HCT116 (cell line): ENCODE measurements at regions not wholly inside any gene's neighbourhood (a gene's known extent, or its start where the extent isn't known, plus 50 kb on each side); places are given as distances from the start of the nearest gene placed in this dataset.

Experiments
- ATAC-seq: fragments of 200-7000 bp; cut with Tn5 transposase; 2 replicates; pipeline ENCODE4 v1.9.1; 2020; ENCODE audit warnings: mild to moderate bottlenecking, moderate library complexity
- BruUV-seq: library from RNA; stranded (reverse); fragments of 400-500 nt; replicated peaks from 2 replicates; lab custom pipeline; 2021; lab: Mats Ljungman, UMichigan
- CTCF ChIA-PET: fragments of 300-600 bp; sonication (Branson Sonifier 250); formaldehyde crosslinking; loops from one replicate; lab custom pipeline; 2021; ENCODE audit warnings: antibody characterized with exemption; lab: Charles Lee
- POLR2A ChIA-PET: fragments of 300-600, 350-600 bp; sonication (Branson Sonifier 250); formaldehyde crosslinking; loops from one replicate; lab custom pipeline; 2021; ENCODE audit warnings: antibody characterized with exemption; lab: Charles Lee
- RAD21 ChIA-PET, 2 experiments: fragments of 300-600 bp; sonication (Branson Sonifier 250); formaldehyde crosslinking; loops; one replicate each; lab custom pipeline; 2023; ENCODE audit warnings: low total read pairs in 2 of 2; ENCODE audit not compliant: uncharacterized antibody in 2 of 2, unreplicated experiment in 2 of 2, low non-redundant PET in 1 of 2; lab: Charles Lee
- DNase-seq: peaks from one replicate; pipeline ENCODE4 v3.0.0-alpha.2; 2010; ENCODE audit warnings: low read depth, low spot score
- H2AFZ ChIP-seq: fragments of 200-600 bp; shearing (Covaris generic), sonication (generic); 2 replicates; pipeline ENCODE4 v1.6.1; 2017; ENCODE audit warnings: low read depth, mixed run types, mixed read lengths, antibody characterized with exemption, low read length; ENCODE audit not compliant: poor library complexity, severe bottlenecking
- H3K27ac ChIP-seq: 2 replicates; pipeline ENCODE4 v1.5.1; 2012; ENCODE audit warnings: low read depth, low read length
- H3K27me3 ChIP-seq: fragments of 200-600 bp; sonication (generic); 2 replicates; pipeline ENCODE4 v1.6.1; 2016; ENCODE audit warnings: mixed run types, low read length, mixed read lengths; ENCODE audit not compliant: insufficient read depth
- H3K36me3 ChIP-seq, 2 experiments: fragments of 200-500 bp in 1 of 2; fragments of 200-600 bp in 1 of 2; sonication (Bioruptor generic) in 1 of 2; sonication (generic) in 1 of 2; 2 replicates each; pipeline versions ENCODE4 v1.5.1 to v1.6.1; 2014 to 2016; ENCODE audit warnings: low read length in 2 of 2, inconsistent platforms in 1 of 2, mixed read lengths in 1 of 2, mixed run types in 1 of 2; ENCODE audit not compliant: insufficient read depth in 2 of 2, control insufficient read depth in 1 of 2
- H3K4me1 ChIP-seq, 2 experiments: fragments of 200-600 bp in 1 of 2; sonication (generic) in 1 of 2; 2 replicates each; pipeline versions ENCODE4 v1.5.1 to v1.6.1; 2012 to 2017; ENCODE audit warnings: low read length in 2 of 2, inconsistent platforms in 1 of 2, mild to moderate bottlenecking in 1 of 2, mixed read lengths in 1 of 2, mixed run types in 1 of 2, moderate library complexity in 1 of 2; ENCODE audit not compliant: insufficient read depth in 2 of 2, control insufficient read depth in 1 of 2
- H3K4me2 ChIP-seq: fragments of 200-600 bp; sonication (generic); 2 replicates; pipeline ENCODE4 v1.6.1; 2017; ENCODE audit warnings: mixed run types, low read length, mixed read lengths
- H3K4me3 ChIP-seq, 2 experiments: fragments of 200-600 bp in 1 of 2; sonication (generic) in 1 of 2; replicated peaks in 1 of 2; 2 replicates each; pipeline ENCODE4 v1.5.1; 2011 to 2016; ENCODE audit warnings: low read length in 2 of 2, control low read depth in 1 of 2, low read depth in 1 of 2, mild to moderate bottlenecking in 1 of 2, mixed read lengths in 1 of 2, mixed run types in 1 of 2
- H3K79me2 ChIP-seq: fragments of 200-600 bp; sonication (generic); 2 replicates; pipeline ENCODE4 v1.6.1; 2017; ENCODE audit warnings: mild to moderate bottlenecking, mixed run types, low read length, moderate library complexity, mixed read lengths; ENCODE audit not compliant: insufficient read depth
- H3K9ac ChIP-seq: fragments of 200-600 bp; sonication (generic); 2 replicates; pipeline ENCODE4 v1.6.1; 2016; ENCODE audit warnings: low read length, mixed read lengths
- H3K9me2 ChIP-seq: fragments of 200-600 bp; sonication (generic), shearing (Covaris generic); 2 replicates; pipeline ENCODE4 v1.6.1; 2017; ENCODE audit warnings: mixed run types, mild to moderate bottlenecking, moderate library complexity; ENCODE audit not compliant: insufficient read depth
- H3K9me3 ChIP-seq, 2 experiments: fragments of 200-500 bp in 1 of 2; fragments of 200-600 bp in 1 of 2; sonication (Bioruptor generic) in 1 of 2; sonication (generic) in 1 of 2; 2 replicates each; pipeline ENCODE4 v1.6.1; 2014 to 2017; ENCODE audit warnings: low read length in 2 of 2, mixed read lengths in 2 of 2, inconsistent platforms in 1 of 2, low read depth in 1 of 2, mild to moderate bottlenecking in 1 of 2, mixed run types in 1 of 2, moderate library complexity in 1 of 2; ENCODE audit not compliant: control insufficient read depth in 1 of 2, insufficient read depth in 1 of 2
- H4K20me1 ChIP-seq: fragments of 200-600 bp; sonication (generic), shearing (Covaris generic); 2 replicates; pipeline ENCODE4 v1.6.1; 2017; ENCODE audit warnings: mixed run types, mild to moderate bottlenecking, moderate library complexity; ENCODE audit not compliant: insufficient read depth
- EGR1 ChIP-seq: IDR thresholded peaks from 2 replicates; pipeline ENCODE4 v1.6.1; 2012; ENCODE audit warnings: low read depth
- EZH2 ChIP-seq: fragments of 200-600 bp; sonication (generic); IDR thresholded peaks from 2 replicates; pipeline ENCODE4 v1.6.1; 2017; ENCODE audit warnings: antibody characterized with exemption, mixed run types
- EZH2phosphoT487 ChIP-seq: fragments of 200-600 bp; IDR thresholded peaks from 2 replicates; pipeline ENCODE4 v1.6.1; 2018; ENCODE audit warnings: antibody characterized with exemption, borderline replicate concordance
- JUND ChIP-seq: IDR thresholded peaks from 2 replicates; pipeline ENCODE4 v1.6.1; 2012
- MAX ChIP-seq: IDR thresholded peaks from 2 replicates; pipeline ENCODE4 v1.6.1; 2012
- RAD21 ChIP-seq: IDR thresholded peaks from 2 replicates; pipeline ENCODE4 v1.6.1; 2012; ENCODE audit warnings: low read depth, mild to moderate bottlenecking
- REST ChIP-seq: IDR thresholded peaks from 2 replicates; pipeline ENCODE4 v1.6.1; 2012; ENCODE audit warnings: low read depth
- SIN3A ChIP-seq: IDR thresholded peaks from 2 replicates; pipeline ENCODE4 v1.6.1; 2012; ENCODE audit warnings: low read depth
- TCF7L2 ChIP-seq: IDR thresholded peaks from 2 replicates; pipeline ENCODE4 v1.7.0; 2011; ENCODE audit warnings: borderline replicate concordance, inconsistent platforms; ENCODE audit not compliant: insufficient read depth, insufficient read length; ENCODE audit errors: extremely low read depth
- ZBTB33 ChIP-seq: IDR thresholded peaks from 2 replicates; pipeline ENCODE4 v1.6.1; 2011; ENCODE audit warnings: mild to moderate bottlenecking, low read length, moderate library complexity; ENCODE audit not compliant: insufficient replicate concordance; ENCODE audit errors: extremely low read depth
- ZFX ChIP-seq: fragments of 450-650 bp; IDR thresholded peaks from 2 replicates; pipeline ENCODE4 v1.6.1; 2017
- ZNF274 ChIP-seq: fragments of 200-500 bp; sonication (Bioruptor generic); IDR thresholded peaks from 2 replicates; pipeline ENCODE4 v1.6.1; 2014; ENCODE audit warnings: mild to moderate bottlenecking, low read depth, low read length, inconsistent platforms
- intact Hi-C: fragments of 100-400 bp; cut with micrococcal nuclease; formaldehyde crosslinking; loops from 2 replicates; pipeline ENCODE4 v1.10.0; 2022

- TF ChIP-seq ZNF274 (no peak), SIN3A (no peak), ZFX (no peak), JUND (no peak), RAD21 (no peak), MAX (no peak), EZH2 (no peak)
Observed at GRCh38 chr6:86203044-86203443, 560.4 kb upstream of the SYNCRIP start (continued).

GRCh38 chr6:86193821-86194220, 551.1 kb upstream of the SYNCRIP start:
- H3K9me3 ChIP-seq = no peaks in the 10 kb centered on the region

More at GRCh38 chr6:86193821-86194220, 551.1 kb upstream of the SYNCRIP start:
- RAD21 ChIA-PET = no interaction called here
- Histone ChIP-seq H3K4me3 (no peak overlapping the region), H3K4me2 (no peak overlapping the region), H3K4me1 (no peaks in the 10 kb centered on the region), H3K79me2 (no peaks in the 10 kb centered on the region), H3K9me2 (no peaks in the 10 kb centered on the region), H2AFZ (no peak overlapping the region), H3K9ac (no peak overlapping the region), H3K36me3 (no peaks in the 10 kb centered on the region), H4K20me1 (no peaks in the 10 kb centered on the region), H3K27me3 (no peaks in the 10 kb centered on the region), H3K27ac (no peak overlapping the region)
- no TSS peak for BruUV-seq
- intact Hi-C loops = no loop called here
- DNase-seq (no peak), ATAC-seq (no peak)
- CTCF ChIA-PET = no interaction called here
- POLR2A ChIA-PET = no interaction called here
- TF ChIP-seq EZH2 (no peak), EGR1 (no peak), TCF7L2 (no peak), REST (no peak), EZH2phosphoT487 (no peak), ZNF274 (no peak), ZBTB33 (no peak), JUND (no peak), MAX (no peak)
